Heart left ventricle (tissue), 13 donors: ENCODE measurements at regions not wholly inside any gene's neighbourhood (a gene's known extent, or its start where the extent isn't known, plus 50 kb on each side); places are given as distances from the start of the nearest gene placed in this dataset.

Source experiments
- POLR2A ChIP-seq, 2 donors: fragments of 450-650 bp; IDR thresholded peaks; one replicate each; pipeline ENCODE4 v1.6.1; 2017; ENCODE audit warnings: antibody characterized with exemption in 2 of 2, mild to moderate bottlenecking in 2 of 2, moderate library complexity in 2 of 2
- TF ChIP-seq, protein P1 (sequence below), 12 donors: fragments of 200-600 bp; sonication (generic) in 4 of 12; IDR thresholded peaks; one replicate each; pipeline versions ENCODE4 v1.5.0 to v1.8.0; 2018 to 2022; ENCODE audit warnings: antibody characterized with exemption in 12 of 12, mild to moderate bottlenecking in 5 of 12
- donor health status: ischemic (EF 13 %, LVEDD 7.1; RV severe dilation, severe dysfunction).
- donor health status: DM: no; HTN: yes; CAD: no.
- donor health status: DM: no; HTN: no; CAD: no.
- donor health status: ischemic (EF 25% LVEDD 6.9; RV normal size, moderate dysfunction).
- donor health status: ischemic (EF 25% LVEDD 5.7; RV mildly dilated, moderate dysfunction).
- donor health status: ischemic (EF 35%, LVEDD 5.7; RV mildly dilated, moderate dysfunction).
- donor health status: nonischemic (EF 11% LVEDD 7.7; RV severe dilation, severe dysfunction).
- donor health status: DM: yes; HTN: yes; CAD: no.
- donor health status: PGD.
- donor health status: ischemic (EF 29% LVEDD 5.4; RV normal size, mild dysfunction).
- donor health status: nonischemic (EF 23%, LVEDD 6.1; RV moderate dilation, normal function).

- TF ChIP-seq, protein P1, sequence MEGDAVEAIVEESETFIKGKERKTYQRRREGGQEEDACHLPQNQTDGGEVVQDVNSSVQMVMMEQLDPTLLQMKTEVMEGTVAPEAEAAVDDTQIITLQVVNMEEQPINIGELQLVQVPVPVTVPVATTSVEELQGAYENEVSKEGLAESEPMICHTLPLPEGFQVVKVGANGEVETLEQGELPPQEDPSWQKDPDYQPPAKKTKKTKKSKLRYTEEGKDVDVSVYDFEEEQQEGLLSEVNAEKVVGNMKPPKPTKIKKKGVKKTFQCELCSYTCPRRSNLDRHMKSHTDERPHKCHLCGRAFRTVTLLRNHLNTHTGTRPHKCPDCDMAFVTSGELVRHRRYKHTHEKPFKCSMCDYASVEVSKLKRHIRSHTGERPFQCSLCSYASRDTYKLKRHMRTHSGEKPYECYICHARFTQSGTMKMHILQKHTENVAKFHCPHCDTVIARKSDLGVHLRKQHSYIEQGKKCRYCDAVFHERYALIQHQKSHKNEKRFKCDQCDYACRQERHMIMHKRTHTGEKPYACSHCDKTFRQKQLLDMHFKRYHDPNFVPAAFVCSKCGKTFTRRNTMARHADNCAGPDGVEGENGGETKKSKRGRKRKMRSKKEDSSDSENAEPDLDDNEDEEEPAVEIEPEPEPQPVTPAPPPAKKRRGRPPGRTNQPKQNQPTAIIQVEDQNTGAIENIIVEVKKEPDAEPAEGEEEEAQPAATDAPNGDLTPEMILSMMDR (IDR thresholded peaks at IDR 0.05) = no peak
- no peak for TF ChIP-seq POLR2A (IDR thresholded peaks at IDR 0.05)
These were observed 368.1 kb downstream of the GRIN2B start for GRCh38 chr12:13613297-13613696.
